MM.1S (cell line): ENCODE measurements at regions not wholly inside any gene's neighbourhood (a gene's known extent, or its start where the extent isn't known, plus 50 kb on each side); places are given as distances from the start of the nearest gene placed in this dataset.

Experiments used
- DNase-seq: peaks from one replicate; pipeline ENCODE4 v3.0.0-alpha.2; 2015
- H2AFZ ChIP-seq: fragments of 300-600 bp; sonication (generic); 2 replicates; pipeline ENCODE4 v1.6.0; 2016; ENCODE audit warnings: antibody characterized with exemption, low read length
- H3F3A ChIP-seq: fragments of 300-600 bp; sonication (generic); 2 replicates; pipeline ENCODE4 v1.6.1; 2016; ENCODE audit warnings: mild to moderate bottlenecking, antibody characterized with exemption, low read length, moderate library complexity, mixed read lengths; ENCODE audit not compliant: insufficient read depth
- H3K27ac ChIP-seq: fragments of 300-600 bp; sonication (generic); 2 replicates; pipeline ENCODE4 v1.5.1; 2016; ENCODE audit warnings: mild to moderate bottlenecking, low read length
- H3K27me3 ChIP-seq: fragments of 300-600 bp; sonication (generic); replicated peaks from 2 replicates; pipeline ENCODE4 v1.6.0; 2016; ENCODE audit warnings: low read length; ENCODE audit not compliant: insufficient read depth
- H3K36me3 ChIP-seq: fragments of 300-600 bp; sonication (generic); replicated peaks from 2 replicates; pipeline ENCODE4 v1.6.1; 2016; ENCODE audit warnings: mild to moderate bottlenecking, low read length, mixed read lengths; ENCODE audit not compliant: insufficient read depth
- H3K4me1 ChIP-seq: fragments of 300-600 bp; sonication (generic); 2 replicates; pipeline ENCODE4 v1.6.1; 2016; ENCODE audit warnings: low read length, mixed read lengths
- H3K4me2 ChIP-seq: fragments of 300-600 bp; sonication (generic); 2 replicates; pipeline ENCODE4 v1.6.0; 2016; ENCODE audit warnings: low read depth, low read length
- H3K4me3 ChIP-seq: fragments of 300-600 bp; sonication (generic); 2 replicates; pipeline ENCODE4 v1.5.1; 2016; ENCODE audit warnings: low read length, mixed read lengths
- H3K79me2 ChIP-seq: fragments of 300-600 bp; sonication (generic); 2 replicates; pipeline ENCODE4 v1.6.1; 2016; ENCODE audit warnings: mixed run types, low read length, mixed read lengths
- H3K9ac ChIP-seq: fragments of 300-600 bp; sonication (generic); 2 replicates; pipeline ENCODE4 v1.6.1; 2016; ENCODE audit warnings: low read length, mixed read lengths
- H3K9me2 ChIP-seq: fragments of 300-600 bp; sonication (generic); replicated peaks from 2 replicates; pipeline ENCODE4 v1.6.1; 2016; ENCODE audit warnings: mild to moderate bottlenecking, low read length, mixed read lengths; ENCODE audit not compliant: insufficient read depth
- H3K9me3 ChIP-seq: fragments of 300-600 bp; sonication (generic); replicated peaks from 2 replicates; pipeline ENCODE4 v1.6.1; 2016; ENCODE audit warnings: mild to moderate bottlenecking, low read length, mixed read lengths; ENCODE audit not compliant: insufficient read depth
- H4K20me1 ChIP-seq: fragments of 300-600 bp; sonication (generic); 2 replicates; pipeline ENCODE4 v1.6.1; 2016; ENCODE audit warnings: mild to moderate bottlenecking, low read length, moderate library complexity, mixed read lengths; ENCODE audit not compliant: insufficient read depth
- CTCF ChIP-seq: fragments of 300-600 bp; sonication (generic); IDR thresholded peaks from 2 replicates; pipeline ENCODE4 v1.5.1; 2016; ENCODE audit warnings: antibody characterized with exemption, low read length, mixed read lengths
- EZH2 ChIP-seq: fragments of 300-600 bp; sonication (generic); optimal IDR thresholded peaks from 2 replicates; pipeline ENCODE3; 2017; ENCODE audit warnings: low read depth, mild to moderate bottlenecking, antibody characterized with exemption, low read length, mixed read lengths
- EZH2phosphoT487 ChIP-seq: fragments of 300-600 bp; sonication (generic); IDR thresholded peaks from 2 replicates; pipeline ENCODE4 v1.6.1; 2018; ENCODE audit warnings: antibody characterized with exemption, low read length

GRCh38 chr22:22979121-22979724 is 91.1 kb upstream of the GNAZ start:
- no peaks in the 10 kb centered on the region for H4K20me1 ChIP-seq
- no peaks in the 10 kb centered on the region for H3K9me2 ChIP-seq
- H3K27me3 ChIP-seq, result no peaks in the 10 kb centered on the region
- TF ChIP-seq EZH2phosphoT487 (no peak), CTCF (no peak), EZH2 (no peak)
- H2AFZ ChIP-seq, result no peak overlapping the region
- no peak overlapping the region for H3K4me2 ChIP-seq
- H3K9ac ChIP-seq, result no peak overlapping the region
- no peak overlapping the region for H3K4me3 ChIP-seq
- no peaks in the 10 kb centered on the region for H3K36me3 ChIP-seq
- no peaks in the 10 kb centered on the region for H3F3A ChIP-seq
- no peak for DNase-seq
- peaks cover 23% of the 10 kb centered on the region for H3K4me1 ChIP-seq
- no peaks in the 10 kb centered on the region for H3K79me2 ChIP-seq
- H3K9me3 ChIP-seq, result no peaks in the 10 kb centered on the region
- no peak overlapping the region for H3K27ac ChIP-seq

GRCh38 chr22:22979954-22980353 is 90.4 kb upstream of the GNAZ start:
- H3K27ac ChIP-seq, result no peak overlapping the region
- DNase-seq, result no peak
- H3K9me3 ChIP-seq, result no peaks in the 10 kb centered on the region

GRCh38 chr22:22981670-22982571 is 88.4 kb upstream of the GNAZ start:
- H3K4me1 ChIP-seq, result peaks cover 23% of the 10 kb centered on the region
- DNase-seq, result no peak
- TF ChIP-seq EZH2, result no peak
- no peak for TF ChIP-seq CTCF
- no peak for TF ChIP-seq EZH2phosphoT487

More at GRCh38 chr22:22979954-22980353, 90.4 kb upstream of the GNAZ start:
- no peak overlapping the region for H3K4me3 ChIP-seq
- no peaks in the 10 kb centered on the region for H3F3A ChIP-seq
- H3K27me3 ChIP-seq, result no peaks in the 10 kb centered on the region
- no peak overlapping the region for H2AFZ ChIP-seq
- no peaks in the 10 kb centered on the region for H3K36me3 ChIP-seq
- no peaks in the 10 kb centered on the region for H3K79me2 ChIP-seq
- no peak overlapping the region for H3K4me2 ChIP-seq
- no peak overlapping the region for H3K9ac ChIP-seq
- TF ChIP-seq EZH2phosphoT487 (no peak), EZH2 (no peak), CTCF (no peak)
- H3K4me1 ChIP-seq, result peaks cover 23% of the 10 kb centered on the region
- no peaks in the 10 kb centered on the region for H3K9me2 ChIP-seq
- H4K20me1 ChIP-seq, result no peaks in the 10 kb centered on the region

More at GRCh38 chr22:22981670-22982571, 88.4 kb upstream of the GNAZ start:
- Histone ChIP-seq H3K27me3 (no peaks in the 10 kb centered on the region), H3K27ac (no peak overlapping the region), H3K9me3 (no peaks in the 10 kb centered on the region), H4K20me1 (no peaks in the 10 kb centered on the region), H3K9ac (no peak overlapping the region), H3K4me3 (no peak overlapping the region), H3F3A (no peaks in the 10 kb centered on the region), H3K36me3 (no peaks in the 10 kb centered on the region), H2AFZ (no peak overlapping the region), H3K79me2 (no peaks in the 10 kb centered on the region), H3K4me2 (peak overlapping the region; percentile 37; the same call in 1 of the 2 replicates), H3K9me2 (no peaks in the 10 kb centered on the region)
